Spleen (tissue), 11 donors: ENCODE measurements at regions not wholly inside any gene's neighbourhood (a gene's known extent, or its start where the extent isn't known, plus 50 kb on each side); places are given as distances from the start of the nearest gene placed in this dataset.
"Not testable (repeated sequence)": the region's sequence is repeated elsewhere in the genome, so short reads cannot be mapped to it uniquely, and the experiment has no call there.

ENCODE experiments used
- DNase-seq: peaks from one replicate; pipeline ENCODE4 v3.0.0-alpha.2; 2020
- H3K27ac ChIP-seq, 8 donors: fragments of 200-600 bp; sonication (generic) in 7 of 8; 1 replicate in 4 of 8; 2 replicates in 4 of 8; pipeline versions ENCODE4 v1.5.0 to v1.8.0; 2016 to 2021; ENCODE audit warnings: inconsistent platforms in 4 of 8, mild to moderate bottlenecking in 4 of 8, moderate library complexity in 1 of 8
- H3K27me3 ChIP-seq, 7 donors: fragments of 200-600 bp; sonication (generic) in 6 of 7; replicated peaks in 1 of 7; 1 replicate in 4 of 7; 2 replicates in 3 of 7; pipeline versions ENCODE4 v1.5.0 to v1.8.0; 2016 to 2021; ENCODE audit warnings: inconsistent platforms in 3 of 7, mild to moderate bottlenecking in 1 of 7
- H3K36me3 ChIP-seq, 6 donors: fragments of 200-600 bp; sonication (generic) in 5 of 6; 1 replicate in 4 of 6; 2 replicates in 2 of 6; pipeline versions ENCODE4 v1.5.0 to v1.8.0; 2016 to 2021; ENCODE audit warnings: inconsistent platforms in 2 of 6
- H3K4me1 ChIP-seq, 6 donors: fragments of 200-600 bp; sonication (generic) in 5 of 6; 1 replicate in 3 of 6; 2 replicates in 3 of 6; pipeline versions ENCODE4 v1.5.0 to v1.8.0; 2016 to 2021; ENCODE audit warnings: inconsistent platforms in 3 of 6
- H3K4me3 ChIP-seq, 8 donors: fragments of 200-600 bp; sonication (generic) in 7 of 8; 1 replicate in 4 of 8; 2 replicates in 4 of 8; pipeline versions ENCODE4 v1.5.0 to v1.8.0; 2016 to 2021; ENCODE audit warnings: inconsistent platforms in 4 of 8, mild to moderate bottlenecking in 4 of 8, moderate library complexity in 2 of 8
- H3K9me3 ChIP-seq, 8 donors: fragments of 200-600 bp; sonication (generic) in 7 of 8; 1 replicate in 4 of 8; 2 replicates in 4 of 8; pipeline versions ENCODE4 v1.5.0 to v1.8.0; 2016 to 2021; ENCODE audit warnings: inconsistent platforms in 4 of 8
- POLR2A ChIP-seq, 3 donors: fragments of 450-650 bp; IDR thresholded peaks; one replicate each; pipeline ENCODE4 v1.5.1; 2017; ENCODE audit warnings: antibody characterized with exemption in 3 of 3, mild to moderate bottlenecking in 1 of 3
- POLR2AphosphoS5 ChIP-seq, 3 donors: sonication (generic); formaldehyde crosslinking; IDR thresholded peaks; one replicate each; pipeline ENCODE4 v1.5.1; 2017; ENCODE audit warnings: antibody characterized with exemption in 3 of 3
- WGBS, 5 donors: extraction: QIAGEN DNeasy Blood & Tissue Kit in 3 of 5; methylation state at CpG; one replicate each; pipeline versions ENCODE4 v1.1.5 to v1.1.7; 2013 to 2018; 5-methylcytosine and 5-hydroxymethylcytosine counted together
- intact Hi-C: fragments of 100-400 bp; cut with DNase I; formaldehyde crosslinking; loops from one replicate; pipeline ENCODE4 v1.15.0; 2023; ENCODE audit warnings: low total_unique reads
- TF ChIP-seq, protein P1 (sequence below), 11 experiments: fragments of 200-600 bp in 7 of 11; fragments of 450-650 bp in 4 of 11; sonication (generic) in 4 of 11; IDR thresholded peaks in 8 of 11; conservative IDR thresholded peaks in 3 of 11; 1 replicate in 7 of 11; 2 replicates in 4 of 11; pipeline versions ENCODE4 v1.4.0 to v1.8.0; 2016 to 2021; ENCODE audit warnings: antibody characterized with exemption in 11 of 11, inconsistent platforms in 4 of 11, mild to moderate bottlenecking in 1 of 11
- donor health status: healthy with polysubstance abuse.
- donor health status: DM: no; HTN: no; CAD: no; lungs with moderate emphysema.
- donor health status: DM: no; HTN: no; CAD: no.
- donor health status: Bipolar disorder and iron deficiency.
- donor health status: healthy.
- donor health status: DM: no; HTN: no; CAD: no.
- donor health status: DM: yes; HTN: yes; CAD: no.

DNA sequence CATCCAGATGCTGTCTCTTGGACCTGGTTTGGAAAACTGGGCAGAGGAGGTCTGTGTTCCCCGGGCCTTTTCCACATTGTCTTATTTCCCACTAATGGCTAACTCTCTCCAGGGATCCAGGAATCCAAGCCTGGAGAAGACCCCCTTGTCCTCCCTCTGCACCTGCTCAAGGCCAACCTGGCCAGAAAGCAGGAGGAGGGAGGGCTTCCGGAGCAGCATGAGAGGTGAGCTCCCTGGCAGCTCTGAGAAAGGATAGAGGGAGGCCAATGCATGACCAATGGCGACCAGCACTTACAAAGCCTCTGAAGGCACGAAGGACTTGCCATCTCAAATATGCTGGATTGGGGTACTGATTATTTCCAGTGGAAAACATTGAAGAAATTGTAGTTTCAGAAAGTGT lies 445.0 kb upstream of the B3GAT1 start:
- intact Hi-C loops = no loop called here
- Histone ChIP-seq H3K36me3 (no peaks in the 10 kb centered on the region), H3K27ac (no peak overlapping the region), H3K4me1 (no peaks in the 10 kb centered on the region), H3K9me3 (no peaks in the 10 kb centered on the region), H3K27me3 (peaks cover 0 to 51% (median 0%) of the 10 kb centered on the region in 7 donors), H3K4me3 (no peak overlapping the region)
- DNase-seq = no peak
- TF ChIP-seq, protein P1, sequence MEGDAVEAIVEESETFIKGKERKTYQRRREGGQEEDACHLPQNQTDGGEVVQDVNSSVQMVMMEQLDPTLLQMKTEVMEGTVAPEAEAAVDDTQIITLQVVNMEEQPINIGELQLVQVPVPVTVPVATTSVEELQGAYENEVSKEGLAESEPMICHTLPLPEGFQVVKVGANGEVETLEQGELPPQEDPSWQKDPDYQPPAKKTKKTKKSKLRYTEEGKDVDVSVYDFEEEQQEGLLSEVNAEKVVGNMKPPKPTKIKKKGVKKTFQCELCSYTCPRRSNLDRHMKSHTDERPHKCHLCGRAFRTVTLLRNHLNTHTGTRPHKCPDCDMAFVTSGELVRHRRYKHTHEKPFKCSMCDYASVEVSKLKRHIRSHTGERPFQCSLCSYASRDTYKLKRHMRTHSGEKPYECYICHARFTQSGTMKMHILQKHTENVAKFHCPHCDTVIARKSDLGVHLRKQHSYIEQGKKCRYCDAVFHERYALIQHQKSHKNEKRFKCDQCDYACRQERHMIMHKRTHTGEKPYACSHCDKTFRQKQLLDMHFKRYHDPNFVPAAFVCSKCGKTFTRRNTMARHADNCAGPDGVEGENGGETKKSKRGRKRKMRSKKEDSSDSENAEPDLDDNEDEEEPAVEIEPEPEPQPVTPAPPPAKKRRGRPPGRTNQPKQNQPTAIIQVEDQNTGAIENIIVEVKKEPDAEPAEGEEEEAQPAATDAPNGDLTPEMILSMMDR (IDR thresholded peaks at IDR 0.05 in 8 of 11, conservative IDR thresholded peaks at IDR 0.05 in 3 of 11) = no peak
- TF ChIP-seq POLR2AphosphoS5 (IDR thresholded peaks at IDR 0.05) (no peak), POLR2A (IDR thresholded peaks at IDR 0.05) (no peak)
- WGBS, 5 donors = 71 to 85% (median 84%) methylated on average over 4 of the region's 4 CpGs

DNA sequence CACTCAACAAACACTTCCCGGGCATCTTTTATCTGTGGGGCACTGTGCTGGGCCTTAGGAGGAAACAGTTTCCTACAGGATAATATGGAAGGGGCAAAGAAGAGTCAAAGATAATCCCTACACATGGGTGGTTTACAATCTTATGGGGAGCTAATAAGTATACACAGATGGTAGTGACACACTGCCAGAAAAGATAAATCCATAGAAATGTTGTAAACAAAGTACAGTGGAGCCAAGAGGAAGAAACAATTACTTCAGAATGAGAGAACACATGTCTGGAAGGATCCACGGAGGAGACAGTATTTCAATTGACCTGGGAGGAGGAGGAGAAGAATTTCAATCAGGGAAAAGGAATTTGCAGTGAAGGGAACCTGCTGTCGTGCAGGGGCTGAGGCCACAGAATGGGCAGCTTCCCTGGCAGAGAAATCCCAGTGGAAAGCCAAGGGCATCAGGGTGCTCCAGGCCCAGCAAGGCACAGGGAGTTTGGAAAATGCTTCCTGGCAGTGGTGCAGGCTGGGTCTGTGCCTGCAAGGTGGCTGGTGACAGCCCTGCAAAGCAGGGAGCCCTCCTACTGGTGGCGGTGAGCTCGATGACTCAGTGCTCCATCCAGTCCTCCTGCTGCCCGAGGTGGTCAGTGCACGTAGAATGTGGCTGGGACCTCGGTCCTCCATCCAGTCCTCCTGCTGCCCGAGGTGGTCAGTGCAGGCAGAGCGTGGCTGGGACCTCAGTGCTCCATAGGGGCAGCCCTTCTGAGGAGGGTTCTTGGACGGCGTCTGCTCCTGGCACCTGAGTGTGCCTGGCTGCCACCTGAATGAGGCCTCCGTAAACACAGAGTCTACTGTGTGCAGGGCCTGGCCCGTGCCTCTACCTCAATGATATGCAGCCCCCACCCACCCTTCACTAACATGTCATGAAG lies 444.3 kb upstream of the B3GAT1 start:
- no peaks in the 10 kb centered on the region for H3K9me3 ChIP-seq
- no peaks in the 10 kb centered on the region for H3K36me3 ChIP-seq
- intact Hi-C loops = no loop called here
- no peak overlapping the region for H3K27ac ChIP-seq
- H3K27me3 ChIP-seq = peaks cover 0 to 53% (median 0%) of the 10 kb centered on the region in 7 donors
- 62 to 84% (median 76%) methylated on average over 11 to 14 of the region's 14 CpGs for WGBS, 5 donors
- H3K4me1 ChIP-seq = no peaks in the 10 kb centered on the region
- H3K4me3 ChIP-seq = no peak overlapping the region
- no peak for DNase-seq
- TF ChIP-seq, protein P1 (IDR thresholded peaks at IDR 0.05 in 8 of 11, conservative IDR thresholded peaks at IDR 0.05 in 3 of 11) = no peak
- TF ChIP-seq POLR2AphosphoS5 (IDR thresholded peaks at IDR 0.05) (no peak), POLR2A (IDR thresholded peaks at IDR 0.05) (no peak)

DNA sequence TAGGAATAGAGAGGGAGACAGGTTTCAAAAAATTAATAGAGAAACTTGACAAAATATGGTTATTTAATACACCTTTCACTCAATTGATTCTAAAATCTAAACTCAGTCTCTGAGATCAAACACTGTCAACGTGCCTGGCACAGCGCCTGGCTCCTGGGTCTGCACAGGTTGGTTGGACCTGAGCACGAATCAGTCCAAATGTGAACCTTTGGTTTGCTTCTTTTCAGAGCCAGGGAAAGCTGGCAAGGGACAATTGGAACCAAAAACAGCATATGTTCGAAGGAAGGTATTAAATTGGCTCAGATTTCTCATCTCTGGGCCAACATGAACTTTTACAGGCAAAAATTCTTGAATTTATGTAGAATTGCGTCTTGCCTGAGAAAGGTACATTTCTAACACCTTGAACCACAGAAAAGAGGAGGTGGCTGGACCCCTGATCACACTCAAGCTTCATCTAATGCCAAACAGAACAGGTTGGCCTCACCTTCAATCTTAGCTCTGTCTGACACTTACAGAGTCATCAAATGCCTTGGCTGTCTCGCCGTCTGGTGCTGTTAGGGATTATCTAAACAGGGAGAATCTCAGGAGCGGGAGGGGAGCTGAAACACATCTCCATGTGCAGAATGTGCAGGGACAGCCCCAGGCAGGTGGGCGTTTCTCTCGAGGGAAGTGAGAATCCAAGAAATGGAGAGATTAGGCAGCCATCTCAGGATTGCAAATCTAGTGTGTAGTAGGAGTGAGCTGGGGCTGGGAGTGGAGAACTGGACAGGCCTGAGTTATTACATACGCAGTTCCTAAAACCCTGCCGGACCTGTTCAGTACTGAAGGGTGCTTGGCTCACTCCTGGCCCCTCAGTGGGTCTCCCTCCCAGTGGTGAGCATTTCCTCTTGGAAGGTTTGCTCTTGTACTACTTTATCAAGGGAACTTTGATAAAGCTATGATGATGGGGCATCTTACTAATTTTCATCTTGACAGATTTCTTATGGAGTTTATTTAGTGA lies 442.2 kb upstream of the B3GAT1 start:
- WGBS, 5 donors = 62 to 72% (median 66%) methylated on average over 12 of the region's 12 CpGs

DNA sequence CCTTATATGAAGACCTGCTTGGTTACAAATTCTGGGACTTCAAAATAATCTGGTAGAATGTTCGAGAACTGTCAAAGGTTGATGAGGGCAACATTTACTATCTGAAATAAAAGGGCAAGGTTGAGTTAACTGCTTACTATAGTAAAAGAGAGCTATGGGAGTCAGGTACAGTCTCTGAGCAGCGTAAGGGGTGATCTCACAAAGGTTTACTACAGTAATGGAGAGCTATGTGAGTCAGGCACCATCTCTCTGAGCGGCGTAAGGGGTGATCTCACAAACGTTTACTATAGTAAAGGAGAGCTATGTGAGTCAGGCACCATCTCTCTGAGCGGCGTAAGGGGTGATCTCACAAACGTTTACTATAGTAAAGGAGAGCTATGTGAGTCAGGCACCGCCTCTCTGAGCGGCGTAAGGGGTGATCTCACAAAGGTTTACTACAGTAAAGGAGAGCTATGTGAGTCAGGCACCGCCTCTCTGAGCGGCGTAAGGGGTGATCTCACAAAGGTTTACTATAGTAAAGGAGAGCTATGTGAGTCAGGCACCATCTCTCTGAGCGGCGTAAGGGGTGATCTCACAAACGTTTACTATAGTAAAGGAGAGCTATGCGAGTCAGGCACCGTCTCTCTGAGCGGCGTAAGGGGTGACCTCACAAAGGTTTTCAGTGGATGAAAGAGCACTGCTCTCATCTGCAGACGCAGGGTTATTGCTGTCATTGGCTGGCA lies 439.6 kb upstream of the B3GAT1 start:
- DNase-seq, H3K27ac ChIP-seq, H3K9me3 ChIP-seq, intact Hi-C loops, H3K36me3 ChIP-seq, H3K4me1 ChIP-seq, H3K4me3 ChIP-seq: not testable (repeated sequence)
- WGBS, 5 donors = 62 to 81% (median 73%) methylated on average over 22 of the region's 22 CpGs
- peaks cover 0 to 44% (median 0%) of the 10 kb centered on the region in 7 donors for H3K27me3 ChIP-seq

More for the DNA sequence above, 442.2 kb upstream of the B3GAT1 start:
- H3K27me3 ChIP-seq = peaks cover 0 to 51% (median 0%) of the 10 kb centered on the region in 7 donors
- H3K4me1 ChIP-seq = no peaks in the 10 kb centered on the region
- no peaks in the 10 kb centered on the region for H3K9me3 ChIP-seq
- H3K27ac ChIP-seq = no peak overlapping the region
- H3K4me3 ChIP-seq = no peak overlapping the region
- TF ChIP-seq, protein P1 (IDR thresholded peaks at IDR 0.05 in 8 of 11, conservative IDR thresholded peaks at IDR 0.05 in 3 of 11) = no peak
- TF ChIP-seq POLR2AphosphoS5 (IDR thresholded peaks at IDR 0.05) (no peak), POLR2A (IDR thresholded peaks at IDR 0.05) (no peak)
- no peak for DNase-seq
- no peaks in the 10 kb centered on the region for H3K36me3 ChIP-seq
- intact Hi-C loops = no loop called here
